Lower leg skin (tissue), 3 donors: ENCODE measurements at regions not wholly inside any gene's neighbourhood (a gene's known extent, or its start where the extent isn't known, plus 50 kb on each side); places are given as distances from the start of the nearest gene placed in this dataset.
"Not testable (repeated sequence)": the region's sequence is repeated elsewhere in the genome, so short reads cannot be mapped to it uniquely, and the experiment has no call there.

Source experiments
- POLR2A ChIP-seq, 2 donors: fragments of 450-650 bp; IDR thresholded peaks; one replicate each; pipeline ENCODE4 v1.6.1; 2016 to 2017; ENCODE audit warnings: antibody characterized with exemption in 2 of 2, mild to moderate bottlenecking in 1 of 2, moderate library complexity in 1 of 2
- TF ChIP-seq, protein P1 (sequence below), 3 donors: fragments of 450-650 bp; IDR thresholded peaks; one replicate each; pipeline ENCODE4 v1.5.1; 2016; ENCODE audit warnings: antibody characterized with exemption in 3 of 3, mild to moderate bottlenecking in 3 of 3, moderate library complexity in 2 of 3

DNA sequence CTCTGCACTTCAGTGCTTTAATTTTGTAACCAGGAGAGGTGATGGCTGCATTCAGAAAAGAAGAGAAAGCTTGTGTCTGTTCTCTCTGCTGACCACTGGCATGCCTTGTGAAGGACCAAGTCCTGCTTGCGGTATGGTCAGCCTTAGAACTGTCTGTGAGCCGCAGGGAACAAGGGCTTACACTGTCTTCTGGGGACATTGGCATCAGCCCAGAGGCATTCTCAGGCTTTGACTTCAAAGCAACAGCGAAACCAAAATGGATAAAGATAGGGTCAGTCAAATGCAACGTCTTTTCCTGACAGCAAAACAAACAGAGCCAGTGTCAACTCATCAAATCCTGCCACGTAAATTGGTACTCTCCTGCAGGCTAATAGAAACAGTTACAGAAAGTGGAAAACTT, 179.6 kb downstream of the ATP6V0E2 start:
- TF ChIP-seq, protein P1, sequence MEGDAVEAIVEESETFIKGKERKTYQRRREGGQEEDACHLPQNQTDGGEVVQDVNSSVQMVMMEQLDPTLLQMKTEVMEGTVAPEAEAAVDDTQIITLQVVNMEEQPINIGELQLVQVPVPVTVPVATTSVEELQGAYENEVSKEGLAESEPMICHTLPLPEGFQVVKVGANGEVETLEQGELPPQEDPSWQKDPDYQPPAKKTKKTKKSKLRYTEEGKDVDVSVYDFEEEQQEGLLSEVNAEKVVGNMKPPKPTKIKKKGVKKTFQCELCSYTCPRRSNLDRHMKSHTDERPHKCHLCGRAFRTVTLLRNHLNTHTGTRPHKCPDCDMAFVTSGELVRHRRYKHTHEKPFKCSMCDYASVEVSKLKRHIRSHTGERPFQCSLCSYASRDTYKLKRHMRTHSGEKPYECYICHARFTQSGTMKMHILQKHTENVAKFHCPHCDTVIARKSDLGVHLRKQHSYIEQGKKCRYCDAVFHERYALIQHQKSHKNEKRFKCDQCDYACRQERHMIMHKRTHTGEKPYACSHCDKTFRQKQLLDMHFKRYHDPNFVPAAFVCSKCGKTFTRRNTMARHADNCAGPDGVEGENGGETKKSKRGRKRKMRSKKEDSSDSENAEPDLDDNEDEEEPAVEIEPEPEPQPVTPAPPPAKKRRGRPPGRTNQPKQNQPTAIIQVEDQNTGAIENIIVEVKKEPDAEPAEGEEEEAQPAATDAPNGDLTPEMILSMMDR (IDR thresholded peaks at IDR 0.05) = not testable (repeated sequence)
- TF ChIP-seq POLR2A (IDR thresholded peaks at IDR 0.05) = not testable (repeated sequence)
